Retina (tissue), 1 donor: ENCODE measurements at regions not wholly inside any gene's neighbourhood (a gene's known extent, or its start where the extent isn't known, plus 50 kb on each side); places are given as distances from the start of the nearest gene placed in this dataset.

ENCODE experiments used
- DNase-seq: peaks from one replicate; pipeline ENCODE4 v3.0.0-alpha.2; 2016

DNA sequence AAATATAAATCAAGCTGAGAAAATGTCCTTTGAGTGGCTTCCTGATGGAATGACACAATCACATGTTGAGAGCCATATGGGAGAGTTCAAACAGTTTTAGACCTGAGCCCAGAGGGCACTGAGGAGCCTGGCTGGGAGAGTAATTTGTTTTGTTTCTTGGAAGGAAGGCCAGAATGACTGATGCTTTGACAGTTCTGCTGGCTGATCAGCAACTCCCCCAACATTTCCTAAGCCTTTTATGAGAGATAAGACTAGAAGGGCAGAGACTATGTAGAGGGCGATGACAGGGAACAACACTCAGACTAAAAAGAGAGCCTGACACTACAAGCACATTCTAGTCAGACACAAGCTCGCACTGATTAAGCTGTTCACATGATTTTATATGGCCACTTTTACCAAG lies 169.2 kb downstream of the COX7C start:
- DNase-seq, result no peak

DNA sequence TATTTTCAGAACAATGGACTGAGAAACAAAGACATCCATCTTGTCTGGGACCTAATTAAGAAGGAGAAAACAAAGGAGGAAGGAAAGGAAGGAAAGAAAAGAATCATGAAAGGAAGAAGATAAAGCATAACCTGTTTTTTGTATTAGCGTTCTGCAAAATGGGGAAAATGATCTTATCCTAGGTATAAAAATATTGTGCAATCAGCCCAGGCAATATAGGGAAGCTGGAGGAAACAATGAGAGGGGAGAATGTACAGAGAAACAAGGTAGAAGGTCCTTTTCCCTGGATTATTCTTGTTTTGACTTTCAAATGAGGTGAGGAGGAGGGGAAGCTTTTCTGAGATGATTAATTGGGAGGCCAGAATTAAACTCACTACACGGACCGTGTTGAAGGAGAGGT lies 177.9 kb downstream of the COX7C start:
- DNase-seq, result no peak

DNA sequence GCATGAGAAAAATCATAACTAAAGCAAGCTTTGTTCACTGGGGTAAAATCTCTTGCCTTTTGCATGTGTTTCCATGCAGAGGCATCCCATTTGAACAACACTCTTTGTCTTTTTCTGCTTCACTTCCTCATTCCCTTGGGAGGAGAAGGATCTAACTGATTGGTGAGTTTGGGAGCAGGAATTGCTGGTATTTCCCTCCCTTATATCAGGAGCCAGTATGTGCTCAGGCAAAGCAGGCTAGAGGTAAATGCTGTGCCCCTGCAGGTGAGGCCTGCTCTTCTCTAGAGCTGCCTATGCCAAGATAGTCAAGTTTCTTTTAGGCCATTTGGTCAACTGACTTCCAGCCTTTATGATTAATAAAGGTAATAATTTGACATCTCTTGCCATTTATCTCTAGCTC lies 179.9 kb downstream of the COX7C start:
- no peak for DNase-seq

DNA sequence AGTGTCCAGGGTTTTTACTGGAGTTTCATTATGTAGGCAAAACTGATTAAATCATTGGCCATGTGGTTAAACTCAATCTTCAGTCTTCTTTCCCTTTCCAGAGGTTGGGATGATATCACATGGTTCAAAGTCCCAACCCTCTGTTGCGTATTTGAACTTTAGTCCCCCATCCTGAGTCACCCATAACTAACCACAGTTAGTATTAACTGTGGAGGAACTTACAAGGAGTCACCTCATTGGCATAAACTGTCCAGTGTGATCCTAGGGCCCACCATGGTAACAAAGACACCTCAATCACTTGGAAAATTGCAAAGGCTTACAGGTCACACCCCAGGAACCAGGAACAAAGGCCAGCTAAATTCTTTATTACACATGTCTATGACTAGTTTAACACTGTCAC lies 188.5 kb downstream of the COX7C start:
- DNase-seq, result no peak

DNA sequence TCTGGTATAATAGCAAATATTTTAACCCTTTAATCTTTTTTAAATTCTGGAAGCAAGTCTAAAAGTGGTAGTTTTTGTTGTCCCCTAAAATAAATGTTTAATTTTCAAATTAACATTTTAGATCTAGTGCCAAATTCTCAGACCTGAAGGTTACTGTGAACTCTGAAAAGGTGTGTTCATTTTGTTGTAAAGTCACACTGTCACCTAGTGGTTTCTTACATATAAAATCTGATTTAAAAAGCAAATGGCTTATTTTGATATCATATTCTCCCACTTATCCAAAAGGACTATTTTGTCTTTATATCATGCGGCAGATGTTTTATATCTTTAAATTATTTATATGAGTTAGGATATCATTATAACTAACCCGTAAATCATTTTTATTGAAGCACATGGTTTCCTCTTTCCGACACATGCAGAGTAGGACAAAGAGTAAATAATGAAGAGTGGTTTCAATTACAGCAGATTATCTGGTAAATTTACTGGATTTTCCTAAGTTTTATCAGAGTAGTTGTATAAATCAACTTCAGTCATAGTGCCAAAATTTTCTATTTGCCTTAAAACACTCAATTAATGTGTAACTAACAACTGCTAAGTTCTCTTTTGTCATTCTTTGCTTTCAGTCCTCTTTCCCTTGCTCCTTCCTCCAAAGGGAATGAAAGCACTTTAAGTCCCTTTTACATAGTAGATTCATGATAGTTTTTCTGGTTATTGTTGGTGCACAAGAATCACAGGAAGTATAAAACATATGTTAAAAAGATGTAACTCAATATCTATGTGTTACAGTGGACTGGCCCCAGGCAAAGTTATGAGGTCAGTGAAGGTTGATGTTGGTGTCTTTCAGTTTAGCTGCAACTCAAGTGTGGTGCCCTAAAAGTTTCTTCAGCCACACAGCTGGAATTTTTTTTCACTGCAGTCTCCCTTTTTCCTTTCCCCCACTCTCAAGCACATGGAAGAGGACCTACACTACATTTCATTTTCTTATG lies 189.6 kb downstream of the COX7C start:
- no peak for DNase-seq

DNA sequence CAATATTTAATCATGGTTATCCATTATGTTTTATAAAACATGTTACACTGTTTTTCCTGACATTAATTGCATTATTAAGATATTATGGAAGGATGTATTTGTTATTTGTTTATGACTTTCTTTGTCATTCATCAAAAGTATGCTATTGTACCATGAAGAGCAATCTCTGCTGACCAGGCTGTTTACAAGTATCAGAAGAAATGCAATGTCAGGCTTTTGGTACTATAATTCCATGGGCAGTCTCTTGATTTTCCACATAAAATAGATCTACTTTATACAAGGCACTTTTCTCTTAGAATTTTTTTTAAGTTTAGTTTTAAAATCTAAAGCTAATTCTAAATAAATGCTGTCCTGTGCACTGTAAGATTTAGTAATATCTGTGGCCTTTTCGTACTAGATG lies 196.6 kb downstream of the COX7C start:
- no peak for DNase-seq

DNA sequence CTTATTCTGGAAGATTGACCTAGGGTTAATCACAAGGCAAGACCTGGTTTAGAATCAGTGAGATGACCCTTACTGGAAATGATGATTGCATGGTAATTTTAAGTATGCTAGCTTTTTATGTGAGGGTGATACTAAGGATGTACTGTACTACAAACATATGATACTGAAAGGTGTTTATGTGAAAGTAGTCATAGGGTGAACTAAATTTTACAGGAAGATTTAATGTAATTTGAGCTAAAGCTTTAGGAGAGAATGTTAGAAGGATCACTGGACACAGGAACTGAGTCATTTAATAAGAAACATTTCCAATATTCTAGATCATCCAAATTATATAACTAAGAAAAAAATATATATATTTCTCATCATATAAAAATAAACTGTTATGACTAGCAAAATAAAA lies 197.2 kb downstream of the COX7C start:
- DNase-seq, result no peak

DNA sequence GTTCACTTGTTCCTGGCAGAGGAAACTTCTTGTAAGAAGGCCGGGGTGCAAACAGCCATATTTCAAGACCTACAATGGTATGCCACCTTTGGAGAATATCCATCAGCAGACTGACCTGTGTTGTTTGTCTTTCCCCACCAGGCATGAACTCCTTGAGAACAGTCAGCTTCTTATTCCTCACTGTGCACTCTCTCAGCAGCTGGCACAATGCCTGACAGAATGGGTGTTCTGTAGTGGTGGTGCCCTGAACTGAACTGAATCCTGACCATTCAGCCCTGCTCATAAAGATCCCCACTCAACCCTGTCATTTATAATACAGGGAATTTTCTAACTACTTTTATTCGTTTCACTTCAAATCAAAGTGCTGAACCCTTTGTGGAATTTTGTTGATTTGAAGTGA lies 206.9 kb downstream of the COX7C start:
- no peak for DNase-seq

DNA sequence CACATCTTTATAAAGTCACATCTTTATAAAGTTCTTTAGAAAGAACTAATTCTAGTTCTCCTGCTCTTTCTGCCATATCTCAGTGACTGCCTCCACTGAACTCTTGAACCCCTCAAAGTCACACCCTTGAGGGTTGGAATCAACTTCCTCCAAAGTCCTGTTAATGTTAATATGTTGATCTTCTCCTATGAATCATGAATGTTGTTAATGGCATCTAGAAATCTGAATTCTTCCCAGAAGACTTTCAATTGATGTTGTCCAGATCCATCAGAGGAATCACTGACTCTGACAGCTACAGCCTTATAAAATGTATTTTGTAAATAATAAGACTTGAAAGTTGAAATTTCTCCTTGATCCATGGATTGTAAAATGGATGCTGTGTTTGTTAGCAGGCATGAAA lies 213.4 kb downstream of the COX7C start:
- DNase-seq, result no peak

DNA sequence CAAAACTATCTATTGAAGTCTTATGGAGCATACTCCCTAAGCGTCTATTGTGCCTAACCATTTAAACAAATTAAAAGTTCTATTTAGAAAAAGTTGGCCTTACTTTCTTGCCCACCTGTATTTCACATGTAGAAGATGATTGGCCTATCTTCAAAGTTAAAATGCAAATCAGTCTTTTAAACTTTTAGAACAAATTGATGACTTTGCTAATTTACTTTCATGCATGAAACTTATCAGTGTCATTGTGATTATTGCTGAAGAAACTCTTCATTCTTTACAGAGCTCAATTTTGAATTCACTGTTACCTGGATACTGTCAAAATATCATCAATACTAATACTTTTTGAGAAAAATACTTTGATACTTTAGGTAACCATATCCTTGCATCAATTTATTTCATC lies 216.1 kb downstream of the COX7C start:
- DNase-seq, result no peak

DNA sequence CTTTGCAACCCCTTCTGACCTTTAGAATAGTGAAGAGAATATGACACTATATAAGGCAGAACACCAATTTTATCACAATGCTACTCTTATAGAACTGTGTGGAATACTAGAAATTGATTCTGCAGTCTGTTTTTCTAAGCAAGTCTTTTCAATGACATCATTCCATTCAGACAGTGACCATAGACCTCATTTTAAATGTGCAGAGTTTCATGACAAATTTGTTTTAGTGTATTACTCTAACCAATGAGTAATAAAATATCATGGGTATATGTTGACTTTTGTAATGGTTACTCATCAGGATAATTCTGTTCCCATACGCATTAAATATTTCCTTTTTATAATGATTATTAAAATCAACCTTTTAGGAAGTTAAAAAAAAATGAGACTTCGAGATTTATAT lies 219.9 kb downstream of the COX7C start:
- DNase-seq, result no peak

DNA sequence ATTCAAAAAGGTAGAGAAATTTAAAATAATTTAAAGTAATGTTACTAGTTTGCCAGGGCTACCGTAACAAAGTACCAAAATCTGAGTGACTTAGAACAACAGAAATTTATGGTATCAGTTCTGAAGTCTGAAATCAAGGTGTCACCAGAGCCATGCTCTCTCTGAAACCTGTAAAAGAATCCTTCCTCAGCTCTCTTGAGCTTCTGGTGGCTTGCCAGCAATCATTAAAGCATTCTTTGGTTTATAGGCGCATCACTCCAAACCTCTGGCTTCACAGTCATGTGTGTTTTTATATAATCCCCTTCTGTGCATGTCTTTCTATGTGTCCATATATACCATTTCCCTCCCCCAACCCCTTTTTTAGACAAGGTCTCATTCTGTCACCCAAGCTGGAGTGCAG lies 220.3 kb downstream of the COX7C start:
- no peak for DNase-seq

DNA sequence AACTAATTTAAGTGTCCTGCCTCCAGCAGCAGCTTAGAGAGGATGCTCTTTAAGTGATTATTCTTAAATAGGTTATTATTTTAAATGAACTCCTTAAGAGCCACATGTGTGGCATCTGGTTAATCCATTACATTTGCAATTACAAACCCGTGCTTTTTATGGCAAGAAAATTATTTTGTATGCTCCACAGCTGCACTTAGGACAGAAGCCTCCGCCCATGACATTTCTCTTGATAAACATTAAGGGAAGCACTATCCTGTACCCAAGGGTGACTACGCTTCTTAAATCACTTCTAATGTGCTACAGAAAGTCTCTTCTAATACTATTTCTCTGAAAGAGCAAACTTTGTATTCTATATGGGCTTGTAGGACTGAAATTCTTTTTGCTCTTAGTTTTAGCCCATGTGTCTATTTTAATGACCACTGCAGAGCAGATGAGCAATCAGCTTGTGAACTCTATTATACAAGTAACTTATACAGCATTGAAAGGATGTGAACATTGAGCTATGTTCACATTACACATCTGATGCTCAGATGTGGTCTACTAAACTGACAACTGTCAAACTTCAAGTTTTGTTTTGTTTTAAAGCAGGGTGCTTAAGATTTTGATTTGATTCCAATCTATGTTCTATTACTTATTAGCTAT lies 223.4 kb downstream of the COX7C start:
- no peak for DNase-seq

DNA sequence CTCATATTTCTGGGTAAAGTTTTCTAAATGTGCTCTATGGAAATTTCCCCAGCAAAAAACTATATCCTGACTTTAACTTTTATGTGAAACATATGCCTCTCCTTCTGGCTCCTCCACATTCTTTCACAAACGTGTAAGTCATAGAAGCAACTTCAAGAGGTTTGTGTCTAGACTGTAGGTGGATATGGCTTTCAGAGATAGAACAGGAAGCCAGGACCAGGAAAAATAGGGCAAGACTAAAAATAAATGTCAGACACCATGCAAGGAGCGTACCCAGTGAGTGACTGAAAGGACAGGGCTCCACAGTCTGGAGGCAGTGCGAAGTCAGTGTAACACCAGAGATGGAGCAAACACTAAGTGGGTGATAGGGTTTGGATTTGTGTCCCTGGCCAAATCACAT lies 240.7 kb downstream of the COX7C start:
- no peak for DNase-seq

DNA sequence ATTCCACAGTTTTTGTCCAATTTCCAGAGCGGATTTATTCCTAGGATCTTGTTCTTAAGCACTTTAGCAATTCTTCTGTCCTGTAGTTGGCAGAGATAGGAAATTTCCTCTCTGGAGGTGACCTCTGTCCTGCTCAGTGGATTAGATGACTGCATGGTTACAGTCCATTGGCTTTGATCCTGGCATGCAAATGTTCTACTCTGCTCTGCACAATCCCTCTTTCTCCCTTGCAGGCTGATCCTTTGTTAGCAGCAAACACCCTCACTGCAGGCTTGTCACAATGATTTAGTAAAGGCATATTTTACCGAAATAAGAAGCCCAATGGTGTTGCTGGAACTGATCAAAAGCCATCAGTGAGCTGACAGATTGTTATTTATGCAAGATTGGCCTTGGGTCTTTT lies 243.8 kb downstream of the COX7C start:
- peak; percentile 37 for DNase-seq

DNA sequence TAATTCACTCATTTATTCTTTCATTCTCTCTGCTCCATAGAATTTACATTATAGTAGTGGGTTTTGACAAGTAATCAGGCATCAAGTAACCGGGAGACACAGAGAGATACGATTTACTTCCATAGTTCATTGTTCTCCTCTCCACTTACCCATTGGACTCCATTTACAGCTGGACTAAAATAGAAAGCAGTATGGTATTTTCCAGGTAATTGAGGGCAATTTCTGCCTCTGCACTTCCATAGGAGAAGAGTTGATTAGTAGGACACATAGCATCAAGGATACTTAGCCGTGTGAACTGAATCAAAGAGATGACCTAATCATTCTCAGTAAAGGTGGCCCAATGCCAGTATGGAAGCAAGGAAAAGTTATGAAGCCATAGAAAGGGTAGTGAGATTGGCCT lies 244.4 kb downstream of the COX7C start:
- DNase-seq, result no peak

DNA sequence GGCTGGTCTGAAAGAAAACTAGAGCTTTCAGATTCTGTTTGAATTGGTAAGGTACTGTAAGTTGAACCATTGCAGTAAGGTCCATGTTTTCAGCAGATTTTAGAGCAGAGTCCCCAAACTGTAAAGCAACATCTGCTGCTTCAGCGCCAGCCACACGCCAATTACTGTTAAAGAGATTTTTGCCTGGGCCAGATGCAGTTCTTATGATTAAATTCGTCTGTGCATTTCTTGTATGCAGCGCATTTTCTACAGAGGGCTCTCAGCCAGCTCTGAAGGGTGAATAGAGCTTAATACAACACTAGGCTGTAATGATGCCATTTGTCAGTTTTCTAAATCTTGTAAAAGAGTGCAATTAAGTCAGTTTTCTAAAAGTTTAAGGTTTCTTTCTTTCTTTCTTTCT lies 246.3 kb downstream of the COX7C start:
- no peak for DNase-seq

DNA sequence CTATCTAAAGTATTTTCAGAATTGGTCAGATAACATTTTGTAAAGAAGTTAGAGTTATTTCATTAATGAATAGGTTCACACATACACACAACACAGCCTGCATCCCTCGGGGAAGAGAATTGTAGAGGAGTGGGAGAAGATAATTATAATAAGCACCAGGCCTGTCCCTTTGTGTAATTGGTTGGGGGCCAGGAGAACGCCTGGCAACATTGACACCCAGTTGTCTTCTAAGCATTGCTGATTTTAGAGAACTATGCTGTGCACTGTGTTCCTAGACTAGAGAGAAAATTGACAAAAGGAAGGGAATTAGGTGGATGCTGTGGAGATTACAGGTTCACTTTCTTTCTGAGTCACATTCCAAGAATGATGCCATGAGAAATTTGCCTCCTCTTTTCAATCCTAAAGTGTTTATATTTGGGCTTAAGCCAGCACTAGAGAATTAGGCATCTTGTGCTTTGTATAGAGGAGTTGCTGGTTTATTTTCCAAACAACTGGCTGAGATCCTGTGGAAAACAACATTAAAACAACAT lies 247.6 kb downstream of the COX7C start:
- DNase-seq, result no peak

DNA sequence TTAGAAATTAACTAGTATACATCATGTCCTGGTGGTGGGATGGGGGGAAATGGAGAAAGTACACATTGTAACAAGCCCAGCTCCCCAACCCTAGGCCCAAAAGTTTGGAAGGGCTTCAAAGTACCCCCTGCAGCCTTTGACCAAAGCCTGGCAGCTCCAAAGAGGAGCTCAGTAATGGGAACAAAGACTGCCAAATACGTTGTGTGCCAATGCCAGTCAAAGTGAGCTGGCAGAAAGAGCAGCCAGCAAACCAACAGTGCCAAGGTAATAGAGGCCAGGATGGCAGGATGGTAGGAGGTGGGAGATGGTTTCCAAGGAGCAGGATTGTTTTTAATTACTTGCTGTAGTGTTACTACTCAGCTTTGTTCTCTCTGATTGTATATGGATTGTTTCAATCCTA lies 248.3 kb downstream of the COX7C start:
- DNase-seq, result no peak

DNA sequence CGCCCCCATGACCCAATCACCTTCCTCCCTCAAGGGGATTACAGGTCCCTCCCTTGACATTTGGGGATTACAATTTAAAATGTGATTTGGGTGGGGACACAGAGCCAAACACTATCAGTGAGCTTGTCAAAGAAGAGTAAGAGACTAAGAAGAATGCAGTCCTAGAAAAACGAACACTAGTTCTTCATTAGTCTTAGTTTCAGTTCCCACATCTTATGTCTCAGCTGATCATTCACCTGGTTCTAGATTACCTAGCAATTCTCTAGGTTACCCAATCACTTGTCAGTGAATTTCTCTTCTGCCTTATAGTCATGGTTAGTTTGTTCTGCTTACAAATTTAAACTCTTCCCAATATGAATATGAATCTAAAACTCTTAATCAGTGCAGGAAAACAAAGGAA lies 251.5 kb downstream of the COX7C start:
- no peak for DNase-seq

DNA sequence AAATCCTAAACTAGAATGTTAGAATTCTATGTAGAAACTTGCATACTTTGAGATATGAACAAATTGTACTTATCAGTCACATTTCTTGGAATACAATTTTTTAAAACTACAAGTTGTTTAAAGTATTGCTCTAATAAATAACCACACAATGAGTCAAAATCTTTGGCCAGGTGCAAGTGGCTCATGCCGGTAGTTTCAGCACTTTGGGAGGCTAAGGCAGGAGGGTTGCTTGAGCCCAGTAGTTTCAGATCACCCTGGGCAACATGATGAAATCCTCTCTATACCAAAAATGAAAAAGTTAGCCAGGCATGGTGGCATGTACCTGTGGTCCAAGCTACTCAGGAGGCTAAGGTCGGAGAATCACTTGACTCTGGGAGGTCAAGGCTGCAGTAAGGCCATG lies 257.8 kb downstream of the COX7C start:
- DNase-seq, result no peak

DNA sequence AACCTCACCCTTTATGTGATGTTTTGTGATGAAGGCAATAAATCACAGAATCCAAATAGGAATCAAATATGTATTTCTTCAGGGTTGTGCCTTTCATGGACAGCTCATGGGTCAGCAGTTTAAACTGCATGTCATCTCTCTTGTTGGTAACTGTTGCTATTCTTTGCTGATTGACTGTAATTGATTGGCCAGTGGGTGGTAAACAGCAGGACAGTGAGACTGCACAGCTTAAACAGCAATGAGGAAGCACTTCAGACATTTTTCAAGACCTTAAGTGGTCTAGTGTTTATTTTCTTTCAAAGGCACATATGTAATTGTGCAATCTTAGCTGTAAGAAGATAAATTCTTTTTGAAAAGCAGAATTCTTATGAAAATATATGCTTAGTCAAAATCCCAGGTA lies 260.5 kb downstream of the COX7C start:
- DNase-seq, result no peak

DNA sequence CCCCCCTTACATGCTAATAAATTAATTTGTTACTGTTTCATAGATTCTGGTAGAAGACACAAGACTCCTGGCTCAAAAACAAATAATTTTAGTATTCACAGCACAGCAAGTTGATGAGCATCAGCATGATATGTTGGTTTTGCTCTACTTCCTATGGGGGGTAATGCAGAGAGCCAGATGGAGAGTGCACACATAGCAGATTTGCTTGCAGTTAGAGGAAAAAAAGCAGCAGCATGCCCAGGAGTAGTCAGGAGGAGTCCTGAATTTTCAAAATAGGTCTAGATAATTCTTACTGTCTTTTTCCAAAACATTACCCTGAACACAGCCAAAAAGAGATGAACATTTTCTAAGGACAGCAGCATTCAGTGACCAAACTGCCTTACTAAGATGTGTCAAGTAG lies 261.3 kb downstream of the COX7C start:
- DNase-seq, result no peak

DNA sequence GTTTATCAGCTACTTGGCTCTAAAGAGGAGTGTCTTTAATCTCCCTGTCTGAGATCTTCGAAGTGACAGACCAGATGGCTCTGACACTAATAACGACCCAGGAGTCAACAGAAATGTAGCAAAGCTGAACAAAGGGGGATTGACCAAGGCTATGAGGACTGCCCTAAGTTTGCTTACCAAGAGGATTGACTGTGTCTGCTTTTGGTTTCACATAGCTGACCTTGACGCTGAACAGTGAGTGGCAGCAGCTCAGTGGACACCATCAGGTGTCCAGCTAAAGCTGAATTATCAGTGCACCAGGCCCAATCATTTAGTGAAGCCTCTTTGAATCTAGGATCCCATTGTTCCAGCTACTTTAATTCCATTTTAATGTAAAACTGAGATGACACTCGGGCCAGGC lies 262.6 kb downstream of the COX7C start:
- DNase-seq, result no peak
